ENCODE measurements at regions not wholly inside any gene's neighbourhood (a gene's known extent, or its start where the extent isn't known, plus 50 kb on each side); places are given as distances from the start of the nearest gene placed in this dataset.

DNA sequence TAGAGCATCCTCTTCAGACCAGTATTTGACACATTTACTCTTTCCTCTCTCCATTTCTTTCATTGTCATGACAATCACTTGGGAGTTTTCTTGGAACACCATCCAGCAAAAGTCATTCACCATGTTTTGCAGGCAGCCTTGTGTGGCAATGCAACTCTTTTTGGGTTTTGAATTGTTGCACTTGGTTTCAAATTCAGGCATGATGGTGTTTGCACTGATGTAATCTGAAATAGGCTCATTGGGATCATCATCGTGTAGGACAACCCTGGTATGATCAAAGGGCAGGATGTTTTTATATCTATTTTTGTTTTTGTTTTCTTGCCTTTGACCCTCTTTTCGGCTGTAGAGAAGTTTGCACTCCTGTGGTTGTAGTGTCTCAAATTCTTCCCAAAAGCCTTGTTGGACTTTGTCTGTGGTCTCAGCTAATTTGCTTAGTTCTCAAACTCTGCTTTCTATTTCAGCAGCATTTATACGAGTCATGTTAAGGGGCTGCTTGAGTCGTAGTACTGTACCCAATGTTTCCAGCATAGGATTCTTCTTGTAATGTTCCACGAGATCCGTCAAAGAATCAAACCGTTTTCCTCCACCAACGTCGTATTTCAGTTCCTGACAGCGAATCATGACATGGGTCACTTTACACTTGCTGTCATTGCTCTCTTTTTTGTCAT is 160.8 kb upstream of the TNFAIP3 start:
- no peak for ATAC-seq
- no peak for TF ChIP-seq SMC3 (IDR thresholded peaks at IDR 0.05)
- TF ChIP-seq HOXA7 (CRISPR knock-in tag; IDR thresholded peaks at IDR 0.05): no peak
- no peak for TF ChIP-seq TFCP2L1 (CRISPR knock-in tag; IDR thresholded peaks at IDR 0.05)
- TF ChIP-seq ZSCAN20 (CRISPR knock-in tag; IDR thresholded peaks at IDR 0.05): no peak
- TF ChIP-seq JUNB (IDR thresholded peaks at IDR 0.05): no peak
- no peak for TF ChIP-seq HEYL (CRISPR knock-in tag; IDR thresholded peaks at IDR 0.05)
- Histone ChIP-seq H3K27ac (no peak overlapping the region), H3K9me3 (no peaks in the 10 kb centered on the region), H3K4me2 (no peak overlapping the region), H3K4me3 (no peak overlapping the region), H3K4me1 (peaks cover 5% of the 10 kb centered on the region; the same call in 2 of the 3 replicates)
- 64% methylated on average over 10 of the region's 10 CpGs for WGBS (ENCODE audit: missing lambda C conversion rate)
- no peak for DNase-seq (ENCODE audit: low read depth in 1 of 2, low spot score in 1 of 2)
- no peak for FAIRE-seq
- ChIA-PET CTCF (interaction anchor here (1.0 to 3.9 kb wide), 8 partner anchors 19 to 295 kb away, joined by 3 to 50 read pairs (median 6); partner anchors contain the start of gene TNFAIP3), POLR2A (no interaction called here)

DNA sequence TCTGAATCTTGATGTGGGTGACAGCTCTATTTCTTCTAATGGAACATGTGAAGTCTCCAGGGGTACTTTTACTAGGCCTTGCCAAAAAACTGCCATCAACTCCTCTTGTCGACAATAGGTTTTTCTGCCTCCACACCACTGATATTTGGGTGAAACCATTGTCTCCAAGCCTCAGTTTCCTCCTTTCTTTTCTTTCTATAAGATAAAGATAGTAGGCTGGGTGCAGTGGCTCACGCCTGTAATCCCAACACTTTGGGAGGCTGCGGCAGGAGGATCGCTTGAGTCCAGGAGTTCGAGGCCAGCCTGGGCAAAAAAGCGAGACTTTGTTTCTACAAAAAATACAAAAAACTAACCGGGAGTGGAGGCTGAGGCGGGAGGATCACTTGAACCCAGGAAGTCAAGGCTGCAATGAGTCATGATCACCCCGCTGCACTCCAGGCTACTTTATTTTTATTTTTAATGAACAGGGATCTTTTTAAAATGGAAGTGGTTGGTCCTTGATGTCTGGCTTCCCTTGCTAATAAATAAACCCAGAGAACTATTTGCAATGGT is 159.9 kb upstream of the TNFAIP3 start:
- CTCF ChIA-PET: interaction anchor here (0.6 to 3.9 kb wide), 18 partner anchors 9 to 268 kb away, joined by 3 to 50 read pairs (median 6); partner anchors contain the start of gene TNFAIP3
- POLR2A ChIA-PET: interaction anchor here (1.0 kb wide), 1 partner anchor 160 kb away, joined by 6 read pairs; the partner anchor contains the start of gene TNFAIP3
- Histone ChIP-seq H3K27ac (peak overlapping the region; percentile 22 to 60; a peak in 4 of 6 replicates), H3K4me3 (no peak overlapping the region), H3K4me2 (peak overlapping the region; percentile 76; the same call in 1 of the 3 replicates), H3K4me1 (peaks cover 5% of the 10 kb centered on the region; the same call in 2 of the 3 replicates), H3K9me3 (no peaks in the 10 kb centered on the region)
- no peak for ATAC-seq
- TF ChIP-seq, protein P1, sequence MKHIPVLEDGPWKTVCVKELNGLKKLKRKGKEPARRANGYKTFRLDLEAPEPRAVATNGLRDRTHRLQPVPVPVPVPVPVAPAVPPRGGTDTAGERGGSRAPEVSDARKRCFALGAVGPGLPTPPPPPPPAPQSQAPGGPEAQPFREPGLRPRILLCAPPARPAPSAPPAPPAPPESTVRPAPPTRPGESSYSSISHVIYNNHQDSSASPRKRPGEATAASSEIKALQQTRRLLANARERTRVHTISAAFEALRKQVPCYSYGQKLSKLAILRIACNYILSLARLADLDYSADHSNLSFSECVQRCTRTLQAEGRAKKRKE (CRISPR knock-in tag; IDR thresholded peaks at IDR 0.05; ENCODE audit: low read depth): no peak
- TF ChIP-seq JUNB (IDR thresholded peaks at IDR 0.05) (no peak), CBX8 (IDR thresholded peaks at IDR 0.05) (no peak), GATA3 (IDR thresholded peaks at IDR 0.05; ENCODE audit: borderline replicate concordance) (no peak), TFCP2L1 (CRISPR knock-in tag; IDR thresholded peaks at IDR 0.05) (no peak), SREBF2 (IDR thresholded peaks at IDR 0.05) (no peak), KDM1A (IDR thresholded peaks at IDR 0.05; ENCODE audit: low read depth) (no peak), ESRRA (IDR thresholded peaks at IDR 0.05; ENCODE audit: borderline replicate concordance, low read length) (no peak), HEYL (CRISPR knock-in tag; IDR thresholded peaks at IDR 0.05) (no peak), RAD21 (conservative IDR thresholded peaks at IDR 0.05 in 1 of 2, IDR thresholded peaks at IDR 0.05 in 1 of 2) (no peak), NFE2L2 (conservative IDR thresholded peaks at IDR 0.05; ENCODE audit: low read length) (no peak), EHF (CRISPR knock-in tag; IDR thresholded peaks at IDR 0.05) (no peak), ZC3H11A (IDR thresholded peaks at IDR 0.05) (no peak), MAFK (IDR thresholded peaks at IDR 0.05; ENCODE audit: partially characterized antibody) (no peak), KDM5A (IDR thresholded peaks at IDR 0.05) (no peak)
- TF ChIP-seq, protein P2, sequence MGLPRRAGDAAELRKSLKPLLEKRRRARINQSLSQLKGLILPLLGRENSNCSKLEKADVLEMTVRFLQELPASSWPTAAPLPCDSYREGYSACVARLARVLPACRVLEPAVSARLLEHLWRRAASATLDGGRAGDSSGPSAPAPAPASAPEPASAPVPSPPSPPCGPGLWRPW (IDR thresholded peaks at IDR 0.05): no peak
- TF ChIP-seq, protein P3, sequence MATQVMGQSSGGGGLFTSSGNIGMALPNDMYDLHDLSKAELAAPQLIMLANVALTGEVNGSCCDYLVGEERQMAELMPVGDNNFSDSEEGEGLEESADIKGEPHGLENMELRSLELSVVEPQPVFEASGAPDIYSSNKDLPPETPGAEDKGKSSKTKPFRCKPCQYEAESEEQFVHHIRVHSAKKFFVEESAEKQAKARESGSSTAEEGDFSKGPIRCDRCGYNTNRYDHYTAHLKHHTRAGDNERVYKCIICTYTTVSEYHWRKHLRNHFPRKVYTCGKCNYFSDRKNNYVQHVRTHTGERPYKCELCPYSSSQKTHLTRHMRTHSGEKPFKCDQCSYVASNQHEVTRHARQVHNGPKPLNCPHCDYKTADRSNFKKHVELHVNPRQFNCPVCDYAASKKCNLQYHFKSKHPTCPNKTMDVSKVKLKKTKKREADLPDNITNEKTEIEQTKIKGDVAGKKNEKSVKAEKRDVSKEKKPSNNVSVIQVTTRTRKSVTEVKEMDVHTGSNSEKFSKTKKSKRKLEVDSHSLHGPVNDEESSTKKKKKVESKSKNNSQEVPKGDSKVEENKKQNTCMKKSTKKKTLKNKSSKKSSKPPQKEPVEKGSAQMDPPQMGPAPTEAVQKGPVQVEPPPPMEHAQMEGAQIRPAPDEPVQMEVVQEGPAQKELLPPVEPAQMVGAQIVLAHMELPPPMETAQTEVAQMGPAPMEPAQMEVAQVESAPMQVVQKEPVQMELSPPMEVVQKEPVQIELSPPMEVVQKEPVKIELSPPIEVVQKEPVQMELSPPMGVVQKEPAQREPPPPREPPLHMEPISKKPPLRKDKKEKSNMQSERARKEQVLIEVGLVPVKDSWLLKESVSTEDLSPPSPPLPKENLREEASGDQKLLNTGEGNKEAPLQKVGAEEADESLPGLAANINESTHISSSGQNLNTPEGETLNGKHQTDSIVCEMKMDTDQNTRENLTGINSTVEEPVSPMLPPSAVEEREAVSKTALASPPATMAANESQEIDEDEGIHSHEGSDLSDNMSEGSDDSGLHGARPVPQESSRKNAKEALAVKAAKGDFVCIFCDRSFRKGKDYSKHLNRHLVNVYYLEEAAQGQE (IDR thresholded peaks at IDR 0.05): no peak
- TF ChIP-seq, protein P4, sequence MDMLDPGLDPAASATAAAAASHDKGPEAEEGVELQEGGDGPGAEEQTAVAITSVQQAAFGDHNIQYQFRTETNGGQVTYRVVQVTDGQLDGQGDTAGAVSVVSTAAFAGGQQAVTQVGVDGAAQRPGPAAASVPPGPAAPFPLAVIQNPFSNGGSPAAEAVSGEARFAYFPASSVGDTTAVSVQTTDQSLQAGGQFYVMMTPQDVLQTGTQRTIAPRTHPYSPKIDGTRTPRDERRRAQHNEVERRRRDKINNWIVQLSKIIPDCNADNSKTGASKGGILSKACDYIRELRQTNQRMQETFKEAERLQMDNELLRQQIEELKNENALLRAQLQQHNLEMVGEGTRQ (IDR thresholded peaks at IDR 0.05): no peak
- TF ChIP-seq, protein P5, sequence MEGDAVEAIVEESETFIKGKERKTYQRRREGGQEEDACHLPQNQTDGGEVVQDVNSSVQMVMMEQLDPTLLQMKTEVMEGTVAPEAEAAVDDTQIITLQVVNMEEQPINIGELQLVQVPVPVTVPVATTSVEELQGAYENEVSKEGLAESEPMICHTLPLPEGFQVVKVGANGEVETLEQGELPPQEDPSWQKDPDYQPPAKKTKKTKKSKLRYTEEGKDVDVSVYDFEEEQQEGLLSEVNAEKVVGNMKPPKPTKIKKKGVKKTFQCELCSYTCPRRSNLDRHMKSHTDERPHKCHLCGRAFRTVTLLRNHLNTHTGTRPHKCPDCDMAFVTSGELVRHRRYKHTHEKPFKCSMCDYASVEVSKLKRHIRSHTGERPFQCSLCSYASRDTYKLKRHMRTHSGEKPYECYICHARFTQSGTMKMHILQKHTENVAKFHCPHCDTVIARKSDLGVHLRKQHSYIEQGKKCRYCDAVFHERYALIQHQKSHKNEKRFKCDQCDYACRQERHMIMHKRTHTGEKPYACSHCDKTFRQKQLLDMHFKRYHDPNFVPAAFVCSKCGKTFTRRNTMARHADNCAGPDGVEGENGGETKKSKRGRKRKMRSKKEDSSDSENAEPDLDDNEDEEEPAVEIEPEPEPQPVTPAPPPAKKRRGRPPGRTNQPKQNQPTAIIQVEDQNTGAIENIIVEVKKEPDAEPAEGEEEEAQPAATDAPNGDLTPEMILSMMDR (IDR thresholded peaks at IDR 0.05): no peak
- FAIRE-seq: no peak
- WGBS (ENCODE audit: missing lambda C conversion rate): 76% methylated on average over 9 of the region's 9 CpGs
- DNase-seq (ENCODE audit: low read depth in 1 of 2, low spot score in 1 of 2): no peak

All from A549 (cell line).